Limb (tissue), 2 donors: ENCODE measurements at regions not wholly inside any gene's neighbourhood (a gene's known extent, or its start where the extent isn't known, plus 50 kb on each side); places are given as distances from the start of the nearest gene placed in this dataset.

ENCODE experiments used
- DNase-seq, 2 donors: peaks; one replicate each; pipeline ENCODE4 v3.0.0-alpha.2; 2016; ENCODE audit errors: extremely low spot score in 2 of 2

DNA sequence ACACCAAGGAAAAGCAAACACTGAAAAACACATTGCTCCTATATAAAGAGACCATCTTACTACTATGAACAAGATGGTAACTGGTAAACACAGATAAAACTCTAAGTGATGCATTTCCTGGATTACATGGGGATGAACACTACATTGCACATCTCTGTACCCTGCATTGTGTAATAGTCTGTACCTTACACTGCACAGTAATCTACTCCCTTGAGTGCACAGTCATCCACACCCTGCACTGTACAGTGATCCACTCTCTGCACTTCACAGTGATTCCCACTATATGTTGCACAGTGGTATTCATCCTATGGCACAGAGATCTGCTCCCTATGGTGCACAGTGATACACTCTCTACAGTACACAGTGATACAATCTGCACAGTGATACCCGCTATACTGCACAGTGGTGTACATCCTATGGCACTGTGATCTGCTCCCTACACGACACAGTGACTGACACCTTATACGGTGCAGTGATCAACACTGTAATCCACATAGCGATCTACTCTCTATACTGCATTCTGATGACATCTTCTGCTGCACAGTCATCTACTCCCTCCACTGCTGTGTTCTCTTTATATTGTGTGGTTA, 462.2 kb upstream of the RGPD4 start:
- DNase-seq = no peak

DNA sequence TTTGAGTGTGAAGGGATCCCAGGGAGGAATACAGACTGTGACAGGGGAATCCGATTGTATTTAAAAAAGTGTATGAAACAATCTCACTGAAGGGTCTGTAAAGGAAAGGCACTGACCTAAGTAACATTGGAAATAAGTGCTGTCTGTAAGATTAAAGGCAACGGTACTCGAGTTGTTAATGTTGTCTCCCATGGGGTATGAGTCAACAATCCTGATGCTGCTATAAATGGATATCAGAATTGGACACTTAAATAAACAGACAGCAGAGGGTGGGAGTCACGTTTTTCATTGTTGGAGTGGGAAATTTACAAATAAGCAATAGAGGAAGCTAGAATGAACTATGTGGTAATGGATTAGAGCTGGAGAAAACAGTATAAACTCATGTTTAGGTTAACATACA, 452.4 kb upstream of the RGPD4 start:
- no peak for DNase-seq

DNA sequence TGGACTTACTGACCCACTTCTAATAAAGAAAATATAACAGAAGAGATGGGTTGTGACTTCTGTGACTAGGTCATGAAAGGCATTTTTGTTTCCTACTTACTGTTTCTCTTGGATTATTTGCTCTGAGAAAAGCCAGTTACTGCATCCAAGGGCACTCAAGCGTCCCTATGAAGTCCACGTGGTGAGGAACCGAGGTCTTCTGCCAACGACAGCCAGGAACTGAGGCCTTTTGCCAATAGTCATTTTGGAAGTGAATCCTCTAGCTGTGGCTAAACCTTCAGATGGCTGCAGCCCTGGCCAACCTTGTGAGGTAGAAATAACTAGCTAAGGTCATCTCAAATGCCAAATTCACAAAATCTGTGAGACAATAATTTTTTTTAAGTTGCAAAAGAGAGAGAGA, 449.8 kb upstream of the RGPD4 start:
- DNase-seq = no peak

DNA sequence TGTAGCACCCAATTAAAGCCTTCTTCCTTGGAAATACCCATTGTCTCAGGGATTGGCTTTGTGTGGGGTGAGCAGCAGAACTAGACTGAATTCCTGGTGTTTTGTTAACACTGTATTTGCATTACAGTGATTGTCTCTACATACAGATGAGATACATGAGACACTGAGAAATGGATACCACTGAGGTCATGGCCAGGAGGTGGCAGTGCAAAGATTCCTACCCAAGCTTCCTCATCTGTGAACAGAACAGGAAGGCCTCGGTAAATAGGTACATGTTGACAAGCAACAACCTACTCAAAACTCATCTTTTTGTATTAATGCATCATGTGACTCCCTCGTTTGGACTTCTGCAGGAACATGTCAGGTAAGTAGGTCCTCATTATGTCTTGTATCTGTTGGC, 445.8 kb upstream of the RGPD4 start:
- no peak for DNase-seq

DNA sequence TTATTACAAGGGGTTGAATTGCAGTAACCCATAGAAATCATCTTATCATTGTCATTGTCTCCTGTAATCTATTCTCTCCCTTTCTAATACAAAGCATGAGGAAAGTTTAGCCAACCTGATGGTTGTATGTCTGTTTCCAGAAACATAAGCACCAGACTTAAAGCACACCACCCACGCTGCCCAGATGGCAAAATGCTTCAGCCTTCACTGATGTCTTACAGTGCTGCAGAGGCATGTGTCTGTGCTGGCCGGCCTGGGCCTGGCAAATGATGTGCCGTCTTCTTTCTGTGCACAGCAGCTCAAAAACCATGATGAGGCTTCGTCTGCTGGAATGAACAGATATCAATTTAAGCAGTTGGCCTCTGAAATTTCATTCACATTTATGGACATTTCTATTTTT, 443.0 kb upstream of the RGPD4 start:
- DNase-seq = no peak

DNA sequence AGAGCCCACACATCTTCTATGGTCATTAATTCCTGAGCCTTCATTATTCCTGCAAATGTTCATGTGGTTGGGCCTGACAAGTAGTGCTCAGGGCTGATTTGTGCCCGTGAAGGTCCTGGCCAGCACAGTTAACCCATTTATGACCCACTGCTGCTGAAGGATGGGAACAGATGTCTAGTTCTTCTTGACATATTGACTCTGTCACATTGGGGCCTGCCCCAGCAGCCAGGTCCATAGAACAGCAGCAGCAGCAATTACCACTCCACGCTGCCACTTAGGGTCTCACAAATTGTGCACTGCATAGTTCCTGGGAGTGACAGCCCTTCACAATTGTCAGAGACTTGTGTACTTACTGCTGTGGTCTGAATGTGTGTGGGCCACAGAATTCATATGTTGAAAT, 442.3 kb upstream of the RGPD4 start:
- DNase-seq = no peak

DNA sequence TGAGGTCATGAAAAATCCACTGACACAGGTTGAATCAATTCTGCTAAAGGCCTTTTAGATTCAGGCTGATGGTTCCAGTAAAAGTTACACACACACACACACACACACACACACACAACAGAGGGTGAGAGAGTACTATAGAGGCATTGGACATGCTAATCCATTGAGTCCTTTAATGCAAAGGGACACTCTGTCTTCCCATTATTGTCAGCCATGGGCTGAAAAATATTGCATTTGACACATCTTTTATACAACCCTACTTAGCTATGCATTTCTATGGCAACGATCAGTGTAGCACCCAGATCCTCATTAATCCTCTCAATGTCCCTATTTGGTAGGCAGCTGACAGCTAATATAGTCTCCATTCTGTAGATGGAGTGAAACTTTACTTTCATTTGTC, 440.8 kb upstream of the RGPD4 start:
- DNase-seq = no peak

DNA sequence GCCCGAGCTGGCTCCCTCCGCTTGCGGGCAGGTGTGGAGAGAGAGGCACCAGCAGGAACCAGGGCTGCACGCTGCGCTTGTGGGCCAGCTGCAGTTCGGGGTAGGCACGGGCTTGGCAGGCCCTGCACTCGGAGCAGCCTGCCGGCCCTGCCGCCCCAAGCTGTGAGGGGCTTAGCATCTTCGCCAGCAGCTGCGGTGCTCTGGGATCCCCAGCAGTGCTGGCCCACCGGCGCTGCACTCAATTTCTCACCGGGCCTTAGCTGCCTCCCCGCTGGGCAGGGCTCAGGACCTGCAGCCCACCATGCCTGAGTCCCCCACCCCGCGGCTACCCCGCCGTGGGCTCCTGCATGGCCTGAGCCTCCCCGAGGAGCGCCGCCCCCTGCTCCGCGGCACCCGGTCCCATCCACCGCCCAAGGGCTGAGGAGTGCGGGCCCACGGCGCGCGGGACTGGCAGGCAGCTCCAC, 434.4 kb upstream of the RGPD4 start:
- DNase-seq = no peak

DNA sequence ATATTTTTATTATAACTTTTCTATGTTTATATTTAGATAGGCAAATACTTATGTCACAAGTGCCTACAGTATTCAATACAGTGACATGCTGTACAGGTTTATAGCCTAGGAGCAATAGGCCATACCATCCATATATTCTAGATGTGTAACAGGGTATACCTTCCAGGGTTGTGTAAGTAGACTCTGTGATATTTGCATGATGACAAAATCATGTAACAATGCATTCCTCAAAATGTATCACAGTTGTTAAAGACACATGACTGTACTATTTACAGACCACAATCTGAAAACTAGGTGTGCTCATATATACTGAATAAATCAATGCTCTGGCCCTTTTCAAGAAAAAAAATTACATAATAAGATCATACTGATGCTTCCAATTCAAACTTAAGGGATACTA, 433.2 kb upstream of the RGPD4 start:
- no peak for DNase-seq

DNA sequence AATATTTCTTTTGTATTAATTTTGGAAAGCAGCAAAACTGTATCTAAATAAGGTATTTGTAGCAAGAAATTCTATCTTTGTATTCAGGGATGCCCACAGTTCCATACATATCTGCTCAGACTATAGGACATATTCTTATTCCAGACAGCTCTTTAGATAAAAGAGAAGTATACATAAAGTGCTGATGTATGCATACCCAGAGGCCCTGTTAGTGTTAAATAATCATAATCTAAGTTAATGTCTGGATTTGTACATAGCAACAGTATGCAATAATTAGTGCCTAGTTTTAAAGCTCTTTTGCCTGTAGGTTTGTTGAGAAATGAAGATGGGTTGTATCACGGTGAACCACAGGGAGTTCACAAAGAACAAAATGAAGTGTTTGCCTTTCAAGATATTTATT, 428.0 kb upstream of the RGPD4 start:
- no peak for DNase-seq

DNA sequence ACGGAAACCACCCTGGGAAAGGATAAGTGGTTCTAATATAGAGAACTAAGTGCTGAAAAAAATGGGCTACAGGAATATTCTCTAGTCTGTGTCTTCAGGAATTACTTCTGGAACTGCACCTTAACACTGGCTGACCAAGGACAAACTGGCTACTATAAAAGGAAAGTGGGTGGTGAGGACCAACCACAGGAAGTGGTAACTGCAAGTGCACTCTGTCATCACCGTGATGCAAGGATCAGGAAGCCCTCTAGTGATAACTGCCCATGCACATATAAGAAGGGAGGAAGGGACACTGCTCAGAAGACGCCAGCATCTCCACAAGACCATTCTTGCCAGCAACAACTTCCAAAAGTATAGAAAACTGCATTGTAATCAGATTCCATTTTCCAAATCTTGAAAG, 424.4 kb upstream of the RGPD4 start:
- no peak for DNase-seq

DNA sequence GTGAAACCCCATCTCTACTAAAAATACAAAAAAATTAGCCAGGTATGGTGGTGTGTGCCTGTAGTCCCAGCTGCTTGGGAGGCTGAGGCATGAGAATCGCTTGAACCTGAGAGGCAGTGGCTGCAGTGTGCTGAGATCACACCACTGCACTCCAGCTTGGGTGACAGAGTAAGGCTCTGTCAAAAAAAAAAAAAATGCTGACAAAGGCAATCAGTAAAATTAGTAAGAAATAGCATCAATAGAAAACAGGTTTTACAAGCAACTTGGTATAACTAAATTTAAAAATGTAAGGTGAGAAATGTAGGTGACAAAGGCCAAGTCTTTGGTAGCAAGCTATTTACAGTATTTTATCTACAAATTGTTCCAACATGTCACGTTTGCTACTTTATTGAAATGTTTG, 421.4 kb upstream of the RGPD4 start:
- no peak for DNase-seq

DNA sequence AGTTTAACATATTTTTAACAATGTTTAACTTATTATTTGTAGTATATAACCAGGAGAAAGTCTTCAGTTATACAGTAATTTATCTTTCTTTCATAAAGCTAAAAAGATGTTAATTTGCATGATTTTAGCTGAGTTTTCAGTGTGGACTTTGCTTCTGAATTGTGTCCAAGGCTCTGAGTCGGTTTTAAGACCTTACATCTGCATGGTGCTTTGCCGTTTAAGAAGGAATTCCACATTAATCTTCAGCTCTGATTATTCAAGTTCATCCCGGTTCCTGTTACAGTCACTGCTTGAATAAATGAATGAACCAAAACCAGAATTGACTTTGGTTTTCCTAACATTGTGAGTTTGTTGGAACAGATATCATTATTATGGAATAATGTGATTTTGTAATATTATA, 419.7 kb upstream of the RGPD4 start:
- DNase-seq = no peak

DNA sequence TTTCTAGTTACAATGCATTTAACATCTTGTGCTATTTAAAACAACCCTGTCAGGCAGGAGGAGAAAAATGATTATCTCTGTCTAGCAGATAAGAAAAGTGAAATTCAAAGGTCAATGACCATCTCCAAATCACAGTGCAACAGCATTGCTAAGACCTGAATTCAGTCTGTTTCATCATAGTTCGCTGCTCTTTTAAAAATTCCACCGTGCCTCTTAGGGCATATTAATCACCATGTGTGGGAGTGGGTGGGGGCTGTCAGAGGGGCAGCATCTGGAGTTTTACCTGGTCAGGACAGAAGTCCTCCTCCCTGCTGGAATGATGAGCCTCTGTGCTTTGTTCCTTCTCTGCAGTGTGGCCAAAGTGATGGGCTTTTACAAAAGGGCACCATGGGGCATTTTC, 418.7 kb upstream of the RGPD4 start:
- DNase-seq = no peak

DNA sequence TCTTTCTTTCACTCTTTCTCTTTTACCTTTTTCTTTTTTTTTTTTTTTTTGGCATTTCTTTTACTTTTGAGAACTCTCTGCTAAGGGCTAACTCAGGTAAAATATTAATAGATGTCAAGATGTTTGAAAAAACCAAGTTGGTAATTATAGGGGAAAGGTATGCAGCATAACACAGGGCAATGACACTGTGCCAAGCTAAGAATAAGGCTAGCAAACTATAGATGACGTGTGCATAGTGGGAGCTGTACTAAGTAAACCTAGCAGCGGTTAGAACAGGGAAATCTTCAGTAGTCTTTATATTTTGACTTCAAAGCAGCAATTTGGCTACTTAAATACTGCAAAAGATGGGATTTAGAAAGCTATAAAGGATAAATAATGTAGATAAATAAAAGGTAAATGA, 415.4 kb upstream of the RGPD4 start:
- no peak for DNase-seq

DNA sequence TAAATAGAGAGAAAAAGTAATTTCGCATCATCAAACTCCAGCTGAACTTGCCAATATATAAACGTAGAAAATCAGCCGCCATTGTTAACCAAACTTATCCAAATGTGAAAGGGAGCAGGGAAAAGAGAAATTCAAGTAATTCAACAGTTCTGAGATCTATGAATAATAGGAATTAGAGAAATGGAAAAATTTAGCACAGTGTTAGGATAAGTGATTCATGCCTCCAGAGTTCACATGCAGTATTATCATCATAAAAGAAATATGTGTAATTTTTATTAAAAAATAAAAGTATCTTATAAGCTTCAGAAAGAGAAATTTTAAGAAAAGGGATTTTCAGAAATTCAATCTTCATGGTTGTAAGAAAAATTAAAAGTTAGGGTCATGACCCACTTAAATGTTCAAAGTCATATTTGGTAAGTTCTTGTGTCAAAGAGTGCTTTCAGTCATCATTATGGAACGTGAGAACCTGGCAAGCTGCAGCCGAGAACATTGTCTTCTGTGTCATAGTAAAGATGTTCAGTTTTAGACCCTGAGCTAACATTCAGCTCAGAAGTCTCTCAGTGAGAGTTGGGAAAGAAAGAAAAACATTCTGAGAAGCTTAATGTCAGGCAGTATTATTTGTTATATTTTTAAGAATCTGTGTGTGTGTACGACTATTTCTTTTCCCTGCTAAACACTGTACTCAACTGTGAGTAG, 414.3 kb upstream of the RGPD4 start:
- no peak for DNase-seq

DNA sequence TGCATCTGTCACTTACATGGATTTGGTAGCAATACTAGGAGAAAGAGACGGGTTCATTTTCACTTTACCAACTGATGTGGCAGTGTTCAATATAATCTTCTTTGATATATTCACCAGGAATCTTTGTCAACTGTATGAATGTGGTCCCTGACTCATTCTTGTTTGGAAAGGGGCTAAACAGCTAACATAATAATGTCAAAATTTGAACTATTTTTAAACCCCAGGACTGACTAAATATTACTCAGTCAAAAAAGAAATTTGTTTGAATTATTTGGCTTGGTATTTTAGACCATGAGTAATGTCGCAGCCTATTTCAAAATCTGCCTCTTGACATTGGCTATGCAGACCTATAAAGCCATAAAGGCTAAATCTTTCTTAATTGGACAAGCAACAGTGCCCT, 413.7 kb upstream of the RGPD4 start:
- DNase-seq = no peak

DNA sequence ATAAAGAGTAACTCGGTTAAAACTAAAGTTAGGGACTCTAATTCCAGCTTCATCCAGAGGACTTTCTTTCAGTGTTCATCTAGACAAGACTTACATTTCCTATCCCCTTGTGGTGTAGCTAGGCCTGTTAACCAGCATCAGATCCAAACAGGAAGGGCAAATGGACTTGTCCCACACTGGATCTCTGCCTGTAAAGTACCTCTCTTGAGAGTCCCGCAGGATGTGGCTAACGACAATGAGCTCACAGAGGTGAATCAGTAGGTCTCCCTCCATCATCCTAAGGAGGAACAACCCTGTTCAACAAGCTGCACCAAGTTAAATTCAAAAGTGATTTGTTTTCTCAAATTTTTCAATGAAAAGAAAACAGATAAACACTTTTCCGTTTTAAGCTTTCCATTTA, 412.3 kb upstream of the RGPD4 start:
- DNase-seq = no peak

DNA sequence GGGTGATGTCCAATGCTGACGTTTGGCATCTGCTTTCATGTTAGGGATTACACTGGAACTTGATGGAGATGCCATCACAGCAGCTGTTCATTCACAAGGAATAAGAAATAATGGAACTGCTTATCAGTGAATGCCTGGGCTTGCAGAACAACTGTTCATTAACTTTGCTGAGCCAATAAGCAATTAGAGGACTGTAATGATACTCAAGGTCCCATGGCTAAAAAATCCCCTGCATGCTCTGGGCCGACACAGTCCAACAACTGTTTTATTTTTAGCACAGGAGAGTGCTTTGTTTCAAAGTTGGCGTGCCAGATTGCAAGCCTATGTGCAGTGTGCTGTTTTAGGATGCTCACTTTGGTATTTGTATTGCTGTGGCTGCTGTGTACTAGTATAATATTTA, 408.0 kb upstream of the RGPD4 start:
- DNase-seq = peak in 1 of 2 donors; percentile 72

DNA sequence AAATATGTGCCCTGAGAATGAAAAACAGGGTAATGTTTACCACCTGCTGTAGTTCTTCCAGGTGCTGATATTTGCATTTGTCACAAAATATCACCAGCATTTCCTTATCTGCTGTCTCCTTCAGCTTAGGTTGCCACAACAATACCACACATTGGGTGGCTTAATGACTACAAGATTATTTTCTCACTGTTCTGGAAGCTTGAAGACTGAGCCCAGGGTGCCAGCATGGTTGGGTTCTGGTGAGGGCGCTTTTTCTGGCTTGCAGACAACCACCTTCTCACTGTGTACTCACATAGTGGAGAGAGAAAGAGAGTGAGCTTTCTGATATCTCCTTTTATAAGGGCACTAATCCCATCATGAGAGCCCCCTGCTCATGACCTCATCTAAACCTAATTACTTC, 407.5 kb upstream of the RGPD4 start:
- DNase-seq = no peak

DNA sequence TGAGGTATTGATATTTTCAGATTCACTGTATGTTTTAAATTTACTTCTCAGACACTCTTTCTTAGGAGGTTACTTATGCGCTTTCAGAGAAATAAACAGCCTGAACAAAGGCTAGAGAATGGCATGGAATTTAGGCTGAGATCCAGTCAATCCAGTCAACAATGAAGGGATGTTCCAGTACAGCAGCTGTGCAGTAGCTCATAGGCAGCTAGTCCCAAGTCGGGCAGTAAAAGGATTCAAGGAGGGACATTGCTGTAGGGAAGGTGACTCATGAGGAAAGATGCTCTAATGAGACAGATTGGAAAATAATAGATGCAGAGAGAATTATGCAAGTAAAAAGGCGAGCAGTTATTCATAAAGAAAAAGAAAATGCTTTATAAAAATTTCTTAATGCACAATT, 397.9 kb upstream of the RGPD4 start:
- no peak for DNase-seq

DNA sequence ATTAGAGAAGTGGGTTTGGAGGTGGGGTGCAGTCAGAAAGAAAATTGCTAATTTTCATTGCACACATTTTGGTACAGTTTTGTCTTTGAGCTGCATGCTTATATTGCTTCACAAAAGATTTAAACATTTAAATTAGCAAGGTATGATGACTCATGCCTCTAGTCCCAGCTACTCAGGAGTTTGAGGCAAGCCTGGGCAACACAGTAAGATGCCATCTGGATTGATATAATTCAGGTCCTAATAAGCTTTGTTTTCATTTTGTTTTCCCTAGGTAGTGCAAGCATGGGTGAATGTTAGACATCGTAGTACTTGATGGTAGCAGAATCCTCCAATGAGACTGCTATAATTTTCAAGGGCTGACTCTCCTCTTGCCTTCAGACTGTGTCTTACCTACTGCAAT, 396.7 kb upstream of the RGPD4 start:
- no peak for DNase-seq

DNA sequence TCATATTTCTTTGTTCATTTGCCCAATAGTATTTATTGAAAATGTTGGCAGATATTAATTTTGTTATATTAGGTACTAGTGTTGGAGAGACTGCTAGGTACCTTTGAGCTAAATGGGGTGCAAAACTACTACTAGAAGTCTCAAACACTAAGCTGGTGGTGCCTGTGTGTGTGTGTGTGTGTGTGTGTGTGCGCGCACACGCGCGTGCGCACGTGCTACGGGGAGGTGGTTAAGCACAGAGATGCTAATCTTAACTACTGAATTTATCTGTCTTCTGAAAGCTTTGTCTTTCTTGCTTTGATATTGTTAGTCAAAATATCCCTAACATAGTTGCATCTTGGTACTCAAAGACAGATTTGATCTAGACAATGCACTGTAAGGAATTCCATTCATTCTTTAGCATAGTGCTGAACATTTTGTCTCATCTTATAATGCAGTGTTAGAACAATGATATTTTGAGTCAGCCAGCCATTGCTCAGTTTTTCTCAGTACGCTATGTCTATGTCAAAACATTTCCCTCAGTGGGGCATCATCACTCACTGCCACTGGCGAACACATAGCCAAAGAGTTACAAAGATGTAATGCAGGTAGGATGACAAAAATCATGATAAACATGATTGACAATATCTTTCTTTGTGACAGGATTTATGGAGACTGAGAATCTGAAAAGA, 396.0 kb upstream of the RGPD4 start:
- DNase-seq = no peak
